Astrocyte of the hippocampus (primary cell): ENCODE measurements at regions not wholly inside any gene's neighbourhood (a gene's known extent, or its start where the extent isn't known, plus 50 kb on each side); places are given as distances from the start of the nearest gene placed in this dataset.

ENCODE experiments used
- DNase-seq: peaks from one replicate; pipeline ENCODE4 v3.0.0; 2011; ENCODE audit warnings: low read depth, low spot score

GRCh38 chr4:24476282-24476681 is 108.1 kb downstream of the DHX15 start:
- DNase-seq = peak; percentile 30

DNA sequence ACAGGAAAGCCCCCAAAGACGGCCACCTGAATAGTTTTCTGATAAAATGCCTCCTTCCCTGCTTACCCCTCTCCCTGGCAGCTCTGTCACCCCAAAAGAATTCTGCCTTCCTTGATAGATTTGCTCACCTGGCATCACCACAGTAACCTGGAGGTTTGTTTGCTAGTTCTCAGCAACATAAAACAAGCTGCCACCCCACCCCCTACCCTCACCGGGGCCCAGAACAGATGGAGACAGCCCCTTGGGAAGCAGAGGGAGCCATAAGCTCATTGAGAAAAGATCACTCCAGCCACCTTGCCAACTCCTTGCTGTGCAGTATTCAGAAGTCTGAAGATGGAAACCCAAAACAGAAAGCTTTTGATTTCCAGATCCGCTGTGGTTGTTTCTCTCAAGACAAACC is 108.6 kb downstream of the DHX15 start:
- no peak for DNase-seq

DNA sequence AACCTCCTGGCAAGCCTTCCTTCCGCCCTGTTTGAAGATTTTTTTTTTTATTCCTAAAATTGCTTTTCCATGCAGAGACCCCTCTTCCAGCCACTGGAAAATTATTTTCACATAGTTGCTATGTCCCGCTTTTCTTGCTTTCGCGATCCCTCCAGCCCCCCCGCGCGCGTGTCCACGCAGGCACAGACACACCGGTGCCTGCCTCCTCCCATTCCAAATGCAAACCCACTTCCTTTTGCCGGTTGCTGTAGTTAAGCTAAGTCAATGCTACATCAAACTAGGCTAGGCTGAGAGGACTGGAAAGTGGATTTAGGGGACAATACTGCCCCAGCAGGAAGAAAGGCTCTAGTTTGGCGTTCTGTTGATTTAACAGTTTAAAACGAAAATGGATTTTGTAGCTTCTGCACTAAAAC is 111.0 kb downstream of the DHX15 start:
- DNase-seq = peak; percentile 55

DNA sequence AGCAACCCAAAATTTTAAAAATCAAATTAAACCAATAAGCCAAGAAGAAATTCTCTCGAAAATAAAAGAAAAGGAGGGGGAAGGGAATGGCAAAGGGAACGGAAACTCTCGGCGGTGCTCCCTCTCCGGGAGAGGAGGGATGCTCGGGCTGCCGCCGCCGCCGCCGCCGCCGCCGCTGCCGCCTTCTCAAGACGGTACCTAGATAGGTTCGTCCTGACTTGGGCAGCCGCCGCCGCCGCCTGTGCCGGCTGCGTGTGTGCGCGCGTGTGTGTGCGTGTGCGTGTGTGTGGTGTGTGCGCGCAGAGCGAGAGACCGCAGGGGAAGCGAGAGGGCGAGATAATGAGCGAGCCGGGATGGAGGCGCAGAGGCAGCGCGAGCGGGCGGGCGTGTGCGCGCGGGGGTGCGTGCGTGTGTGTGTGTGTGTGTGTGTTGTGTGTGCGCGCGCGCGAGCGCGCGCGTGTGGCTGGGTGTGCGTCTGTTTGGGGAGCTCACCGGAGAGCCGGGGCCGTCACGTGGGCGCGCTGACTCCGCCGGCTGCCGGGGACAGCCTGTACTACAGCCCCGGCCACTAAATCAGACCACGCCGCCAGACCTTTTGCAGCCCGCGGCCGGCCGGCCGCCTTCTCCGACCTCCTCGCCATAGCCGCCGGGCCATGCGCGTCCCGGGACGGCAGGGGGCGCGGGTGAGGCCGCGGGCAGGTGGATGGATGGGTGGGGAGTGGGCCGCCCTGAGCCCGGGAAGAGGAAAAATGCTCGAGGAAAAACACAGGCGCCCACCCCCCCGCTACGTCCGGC is 111.6 kb downstream of the DHX15 start:
- peak; percentile 93 for DNase-seq

DNA sequence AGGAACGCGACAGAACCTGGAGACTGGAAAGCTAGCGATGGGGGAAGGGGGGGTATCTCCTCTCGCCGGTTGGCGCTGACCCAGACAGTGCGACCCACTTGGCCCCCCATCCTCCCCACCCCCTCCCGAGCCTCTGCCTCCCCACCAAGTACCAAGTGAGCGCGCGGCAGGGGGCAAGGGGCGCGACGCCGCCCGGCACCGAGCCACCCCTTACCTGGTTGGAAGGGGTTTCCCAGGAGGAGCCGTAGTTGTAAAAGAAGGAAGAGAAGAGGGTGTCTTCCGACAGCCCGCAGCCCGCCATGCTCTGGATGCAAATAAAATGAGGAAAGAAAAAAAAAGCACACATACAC is 112.2 kb downstream of the DHX15 start:
- no peak for DNase-seq

GRCh38 chr4:24471486-24472160 is 112.7 kb downstream of the DHX15 start:
- peak; percentile 39 for DNase-seq

DNA sequence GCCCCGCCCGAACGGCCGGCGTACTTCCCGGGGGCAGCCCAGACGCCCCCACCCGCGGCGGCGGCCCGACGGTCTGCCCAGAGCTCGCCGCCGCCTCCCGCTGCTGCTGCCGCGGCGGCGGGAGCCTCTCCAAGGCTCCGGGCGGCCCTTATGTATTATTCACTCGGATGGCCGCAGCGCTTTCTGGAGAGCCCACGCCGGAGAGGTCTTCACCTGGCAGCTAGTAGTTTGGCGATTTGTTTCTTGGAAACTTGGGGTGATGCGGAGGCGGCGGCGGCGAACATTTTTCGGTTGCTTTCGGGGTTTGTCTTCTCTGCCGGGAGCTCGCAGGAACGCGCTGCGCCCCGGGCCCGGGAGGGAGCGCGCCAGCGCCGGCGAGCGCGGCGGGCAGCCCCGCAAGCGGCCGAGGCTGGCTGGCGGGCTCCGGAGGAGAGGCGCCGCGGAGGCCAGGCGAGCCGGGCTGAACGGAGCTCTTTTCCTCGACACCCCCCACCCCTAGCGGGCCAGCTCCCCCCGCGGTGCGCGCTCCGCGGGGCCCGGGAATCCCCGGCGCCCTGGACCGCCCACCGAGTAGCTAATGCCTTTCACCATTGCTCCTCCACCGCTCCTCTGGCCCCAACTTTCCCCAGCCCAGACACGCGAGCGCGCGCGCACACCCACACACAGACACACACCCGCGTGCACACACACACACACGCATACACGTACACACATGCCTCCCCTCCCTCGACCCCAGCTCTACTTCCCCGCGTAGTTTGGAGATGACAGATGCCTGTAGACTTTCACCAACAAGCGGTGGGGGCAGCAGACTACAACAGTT is 113.5 kb downstream of the DHX15 start:
- peak; percentile 83 for DNase-seq

- no peak for DNase-seq
Observed at GRCh38 chr4:24468071-24468470, 116.3 kb downstream of the DHX15 start.

- DNase-seq = no peak
Observed at GRCh38 chr4:24464566-24464965, 119.8 kb downstream of the DHX15 start.

- DNase-seq = no peak
Observed at GRCh38 chr4:24456431-24456830, 127.9 kb downstream of the DHX15 start.

DNA sequence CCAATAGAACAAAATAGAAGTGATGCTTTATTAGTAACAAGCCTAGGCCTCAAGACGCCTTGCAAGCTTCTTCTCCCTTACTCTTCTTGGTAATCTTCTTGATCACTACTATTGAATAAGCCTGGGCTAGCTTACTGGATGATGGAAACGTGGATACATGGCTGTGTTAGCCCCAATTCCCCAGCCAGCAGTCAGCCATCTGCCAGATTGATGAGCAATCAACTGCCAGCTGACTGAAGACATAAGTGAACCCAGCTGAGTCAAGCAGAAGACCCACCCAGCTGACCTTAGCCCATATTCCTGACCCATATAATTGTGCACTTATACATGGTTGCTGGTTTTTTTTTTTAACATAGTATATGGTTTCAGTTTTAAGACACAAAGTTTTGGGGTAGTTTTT is 130.4 kb downstream of the DHX15 start:
- no peak for DNase-seq

GRCh38 chr4:24451870-24452269 is 132.5 kb downstream of the DHX15 start:
- no peak for DNase-seq

- no peak for DNase-seq
Observed at GRCh38 chr4:24443200-24443599, 141.2 kb downstream of the DHX15 start.

GRCh38 chr4:24440765-24441164 is 143.6 kb downstream of the DHX15 start:
- DNase-seq = no peak

GRCh38 chr4:24434241-24434640 is 150.1 kb downstream of the DHX15 start:
- DNase-seq = no peak

GRCh38 chr4:24433515-24434214 is 150.7 kb downstream of the DHX15 start:
- DNase-seq = no peak

DNA sequence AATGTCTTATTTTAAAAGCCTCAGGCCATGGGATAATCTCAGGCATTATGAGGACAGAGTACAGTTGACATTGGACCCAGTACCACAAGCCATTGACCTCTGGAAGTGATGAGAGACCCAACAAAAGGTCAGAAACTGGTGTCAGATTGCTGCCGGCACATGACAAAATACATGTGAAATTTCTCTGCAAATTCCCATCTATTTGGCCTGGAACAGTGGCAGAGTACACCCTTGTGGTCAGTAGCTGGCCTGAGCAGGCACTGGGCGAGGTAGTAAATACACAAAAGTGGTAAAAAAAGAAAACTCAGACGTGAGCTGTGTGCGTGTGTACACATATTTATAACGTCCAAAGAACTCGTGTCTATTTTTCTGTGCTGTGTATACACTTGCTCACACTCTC is 155.5 kb downstream of the DHX15 start:
- DNase-seq = no peak

DNA sequence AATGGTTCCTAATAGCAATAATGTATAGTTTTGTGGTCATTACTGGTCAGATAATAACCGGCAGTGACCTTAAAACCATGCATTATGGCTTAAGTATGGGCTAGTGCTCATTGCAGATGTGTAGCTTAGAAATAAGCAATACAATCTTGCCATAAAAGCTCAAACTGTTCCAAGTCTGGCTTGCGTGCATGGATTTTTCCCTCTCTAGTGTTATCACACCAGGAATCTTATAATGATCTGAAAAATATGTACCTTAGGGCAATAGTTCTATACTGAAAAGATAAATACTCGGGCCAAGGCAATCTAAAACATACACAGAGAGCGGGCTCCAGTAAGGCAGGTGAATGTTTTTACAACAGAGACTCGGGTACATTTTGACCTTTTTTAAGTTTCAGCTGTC is 157.8 kb downstream of the DHX15 start:
- no peak for DNase-seq

- DNase-seq = no peak
Observed at GRCh38 chr4:24425863-24426262, 158.5 kb downstream of the DHX15 start.

DNA sequence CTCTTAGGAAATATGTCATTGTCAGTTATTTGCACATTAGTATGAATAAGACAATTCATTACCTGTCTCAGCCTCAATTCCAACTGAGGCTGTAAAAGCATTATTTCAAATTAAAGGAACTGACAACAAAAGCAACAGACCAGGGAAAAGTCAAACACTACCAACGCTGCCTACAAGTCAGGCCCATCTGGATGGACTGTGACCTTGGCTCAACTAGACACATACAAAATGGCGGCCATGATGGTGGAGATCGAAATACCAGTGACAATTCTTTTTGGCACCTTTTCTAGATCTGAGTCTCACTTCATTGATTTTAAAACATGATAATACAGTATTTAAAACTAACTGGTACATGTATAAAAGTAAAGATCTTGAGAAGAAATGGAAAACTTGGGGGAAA is 160.7 kb downstream of the DHX15 start:
- no peak for DNase-seq

DNA sequence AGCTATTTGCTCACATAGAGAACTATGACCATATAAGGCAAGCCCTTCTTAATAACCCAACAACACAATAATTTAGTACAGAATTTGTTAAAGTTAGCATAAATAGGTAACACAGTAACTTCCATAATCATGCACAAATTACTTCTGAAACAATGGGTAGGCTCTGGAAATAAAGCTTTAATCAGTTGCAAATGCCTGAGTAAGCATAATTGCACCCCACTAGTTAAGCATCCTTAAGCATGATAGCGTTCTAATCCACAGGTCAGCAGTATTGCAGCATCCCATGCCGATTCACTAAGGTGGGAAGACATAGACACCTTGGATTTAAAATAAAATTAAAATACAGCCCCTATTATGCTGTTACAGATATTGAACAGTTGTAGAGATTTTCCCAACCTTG is 161.7 kb downstream of the DHX15 start:
- no peak for DNase-seq
